Mesendoderm (in vitro differentiated cells): ENCODE measurements at regions not wholly inside any gene's neighbourhood (a gene's known extent, or its start where the extent isn't known, plus 50 kb on each side); places are given as distances from the start of the nearest gene placed in this dataset.

Experiments
- DNase-seq: peaks from one replicate; pipeline ENCODE4 v3.0.0; 2013
- H2AK5ac ChIP-seq: 2 replicates; pipeline ENCODE4 v1.6.1; 2013; ENCODE audit warnings: low read length, inconsistent platforms
- H2BK120ac ChIP-seq: 2 replicates; pipeline ENCODE4 v1.6.1; 2013; ENCODE audit warnings: low read depth, mild to moderate bottlenecking, low read length, moderate library complexity, mixed read lengths
- H2BK15ac ChIP-seq: replicated peaks from 2 replicates; pipeline ENCODE4 v1.6.1; 2013; ENCODE audit warnings: low read depth, mild to moderate bottlenecking, moderate library complexity
- H2BK5ac ChIP-seq: 2 replicates; pipeline ENCODE4 v1.6.1; 2013; ENCODE audit warnings: low read length, inconsistent platforms
- H3K18ac ChIP-seq: 2 replicates; pipeline ENCODE4 v1.6.1; 2013; ENCODE audit warnings: mild to moderate bottlenecking, low read length, mixed read lengths
- H3K23ac ChIP-seq: one replicate; pipeline ENCODE4 v1.6.1; 2013; ENCODE audit warnings: low read length
- H3K27ac ChIP-seq: 2 replicates; pipeline ENCODE4 v1.5.1; 2013; ENCODE audit warnings: low read depth, mild to moderate bottlenecking, inconsistent platforms, low read length, moderate library complexity
- H3K27me3 ChIP-seq: 2 replicates; pipeline ENCODE4 v1.6.1; 2013; ENCODE audit warnings: low read length, control low read depth, mild to moderate bottlenecking, inconsistent platforms; ENCODE audit not compliant: insufficient read depth, poor library complexity
- H3K36me3 ChIP-seq: 2 replicates; pipeline ENCODE4 v1.6.1; 2013; ENCODE audit warnings: low read length, inconsistent platforms; ENCODE audit not compliant: control insufficient read depth, insufficient read depth
- H3K4ac ChIP-seq: one replicate; pipeline ENCODE4 v1.6.1; 2013; ENCODE audit warnings: low read depth, mild to moderate bottlenecking, low read length, moderate library complexity
- H3K4me1 ChIP-seq: 2 replicates; pipeline ENCODE4 v1.6.1; 2013; ENCODE audit warnings: low read depth, low read length, inconsistent platforms; ENCODE audit not compliant: control insufficient read depth
- H3K4me2 ChIP-seq: 2 replicates; pipeline ENCODE4 v1.6.1; 2013; ENCODE audit warnings: low read length
- H3K4me3 ChIP-seq: 2 replicates; pipeline ENCODE4 v1.5.1; 2013; ENCODE audit warnings: mild to moderate bottlenecking, low read length
- H3K56ac ChIP-seq: one replicate; pipeline ENCODE4 v1.6.1; 2013; ENCODE audit warnings: low read length
- H3K79me1 ChIP-seq: 2 replicates; pipeline ENCODE4 v1.6.1; 2013; ENCODE audit warnings: low read length, inconsistent platforms
- H3K79me2 ChIP-seq: 2 replicates; pipeline ENCODE4 v1.6.1; 2013; ENCODE audit warnings: mild to moderate bottlenecking, low read length; ENCODE audit not compliant: control insufficient read depth, insufficient read depth
- H3K9ac ChIP-seq: 2 replicates; pipeline ENCODE4 v1.6.1; 2013; ENCODE audit warnings: low read length, inconsistent platforms
- H4K5ac ChIP-seq: one replicate; pipeline ENCODE4 v1.6.1; 2013; ENCODE audit warnings: low read length
- H4K8ac ChIP-seq: one replicate; pipeline ENCODE4 v1.6.1; 2013; ENCODE audit warnings: low read depth, mild to moderate bottlenecking, control low read depth, low read length, moderate library complexity
- WGBS: extraction: QIAGEN DNeasy Blood & Tissue Kit; methylation state at CpG from one replicate; pipeline ENCODE4 v1.1.7; 2013; ENCODE audit warnings: low lambda C conversion rate, missing lambda C conversion rate; ENCODE audit not compliant: insufficient coverage; ENCODE audit errors: extremely low coverage; 5-methylcytosine and 5-hydroxymethylcytosine counted together

DNA sequence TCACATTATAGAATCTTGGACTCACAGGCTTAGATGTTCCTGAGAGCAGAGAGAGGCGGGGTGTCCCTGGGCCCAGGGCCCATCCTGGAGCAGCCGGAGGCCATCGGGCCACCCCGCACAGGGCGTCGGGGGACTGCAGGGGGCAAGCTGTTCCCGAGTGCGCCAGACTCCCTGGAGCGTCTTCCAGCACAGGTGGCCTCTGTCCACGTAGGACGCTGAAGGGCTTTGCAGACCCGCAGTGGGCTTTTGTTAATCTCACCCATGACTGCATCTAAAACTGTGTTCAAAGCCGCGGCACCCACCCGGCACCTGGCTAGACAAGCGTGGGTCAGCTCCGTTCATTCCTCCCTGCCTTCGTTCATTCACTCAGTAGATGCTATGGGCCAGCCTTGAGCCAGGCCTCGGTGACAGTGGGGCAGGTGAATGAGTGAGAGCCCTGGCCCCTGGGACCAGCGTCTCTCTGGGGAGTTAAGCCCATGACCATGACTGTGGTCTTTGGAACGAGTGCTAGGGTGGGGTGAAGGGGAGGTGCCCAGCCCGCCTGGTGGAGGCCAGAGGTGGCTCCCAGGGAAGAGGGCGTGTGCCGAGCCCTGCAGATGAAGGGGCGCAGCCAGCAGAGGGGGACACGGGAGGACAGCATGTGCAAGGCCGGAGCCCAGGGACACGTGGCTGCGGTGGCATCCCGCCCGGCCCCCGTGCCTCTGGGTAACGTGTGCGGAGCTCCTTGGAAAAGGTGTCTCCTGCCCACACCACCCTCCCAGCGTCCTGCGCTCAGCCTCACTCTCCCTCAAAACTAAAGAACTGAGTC is 98.3 kb downstream of the HMX1 start:
- Histone ChIP-seq H3K27me3 (no peaks in the 10 kb centered on the region), H2BK5ac (no peak overlapping the region), H4K8ac (no peak overlapping the region), H3K79me2 (no peaks in the 10 kb centered on the region), H3K4me3 (no peak overlapping the region), H2BK120ac (no peak overlapping the region), H3K23ac (no peak overlapping the region), H2BK15ac (no peak overlapping the region), H3K56ac (no peak overlapping the region), H2AK5ac (no peak overlapping the region), H3K9ac (no peak overlapping the region), H3K27ac (no peak overlapping the region), H3K18ac (no peak overlapping the region), H3K36me3 (no peaks in the 10 kb centered on the region), H3K79me1 (no peaks in the 10 kb centered on the region), H4K5ac (no peak overlapping the region), H3K4me2 (no peak overlapping the region), H3K4me1 (no peaks in the 10 kb centered on the region), H3K4ac (no peak overlapping the region)
- no CpG with 5 or more reads among the region's 36 CpGs for WGBS
- DNase-seq = no peak

DNA sequence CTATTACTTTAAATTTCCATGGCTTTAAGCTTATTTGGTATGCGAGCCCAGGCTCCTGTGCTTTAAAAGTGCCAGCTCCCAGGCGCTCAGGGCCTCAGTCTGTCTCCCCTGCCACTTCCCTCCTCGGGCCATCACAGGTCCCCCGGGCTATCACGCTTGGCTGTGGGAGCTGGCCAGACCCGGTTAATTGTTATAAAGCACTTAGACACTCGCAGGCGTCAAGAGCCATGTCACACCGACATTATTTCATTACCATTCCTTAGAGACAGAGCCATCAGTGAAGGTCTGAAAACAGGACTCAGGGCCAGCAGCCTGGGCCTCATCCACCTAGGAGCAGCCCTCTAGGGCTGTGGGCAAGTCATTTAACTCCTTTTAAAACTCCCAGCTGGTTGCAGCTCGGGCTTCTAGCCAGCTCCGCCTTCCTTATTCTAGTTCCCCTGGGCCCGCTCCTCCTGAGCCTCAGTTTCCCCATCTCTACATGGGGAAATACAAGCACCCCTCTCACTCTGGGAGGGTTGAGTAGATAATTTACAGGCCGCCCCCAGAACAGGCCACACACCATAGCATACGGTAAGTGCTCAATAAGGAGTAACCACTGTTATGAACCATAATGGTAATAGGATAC is 99.0 kb downstream of the HMX1 start:
- H3K18ac ChIP-seq = no peak overlapping the region
- H3K79me1 ChIP-seq = no peaks in the 10 kb centered on the region
- H3K56ac ChIP-seq = no peak overlapping the region
- H3K79me2 ChIP-seq = no peaks in the 10 kb centered on the region
- H3K4me3 ChIP-seq = no peak overlapping the region
- no peak overlapping the region for H2BK5ac ChIP-seq
- no CpG with 5 or more reads among the region's 14 CpGs for WGBS
- H3K4me1 ChIP-seq = no peaks in the 10 kb centered on the region
- no peaks in the 10 kb centered on the region for H3K36me3 ChIP-seq
- no peak overlapping the region for H3K23ac ChIP-seq
- H4K8ac ChIP-seq = no peak overlapping the region
- H3K4ac ChIP-seq = no peak overlapping the region
- no peaks in the 10 kb centered on the region for H3K27me3 ChIP-seq
- no peak overlapping the region for H4K5ac ChIP-seq
- no peak overlapping the region for H3K4me2 ChIP-seq
- DNase-seq = no peak
- no peak overlapping the region for H2AK5ac ChIP-seq
- H3K9ac ChIP-seq = no peak overlapping the region
- no peak overlapping the region for H2BK120ac ChIP-seq
- no peak overlapping the region for H3K27ac ChIP-seq
- H2BK15ac ChIP-seq = no peak overlapping the region

DNA sequence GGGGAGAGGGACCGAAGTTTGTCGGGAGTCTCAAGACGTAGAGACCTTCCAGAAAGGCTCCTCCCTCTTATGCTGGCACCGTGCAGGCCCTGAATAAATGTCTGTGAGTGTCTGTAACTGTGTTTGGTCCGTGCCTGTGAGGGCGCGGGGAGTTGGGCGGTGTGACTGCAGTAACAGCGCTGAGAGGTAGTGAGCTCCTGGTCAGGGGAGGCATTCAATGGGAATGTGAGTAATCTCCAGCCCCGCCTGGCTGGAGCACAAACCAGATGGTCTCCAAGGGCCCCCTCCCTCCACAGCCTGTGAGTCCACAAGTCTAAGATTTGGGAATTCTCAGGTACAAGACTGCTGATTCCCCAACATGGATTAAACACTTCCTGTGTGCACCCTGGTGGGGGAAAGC is 100.0 kb downstream of the HMX1 start:
- H3K9ac ChIP-seq = no peak overlapping the region
- H3K4me3 ChIP-seq = no peak overlapping the region
- no peaks in the 10 kb centered on the region for H3K79me1 ChIP-seq
- no peak overlapping the region for H3K27ac ChIP-seq
- no peak overlapping the region for H3K18ac ChIP-seq
- H2AK5ac ChIP-seq = no peak overlapping the region
- no peak for DNase-seq
- H3K4me1 ChIP-seq = no peaks in the 10 kb centered on the region
- H2BK5ac ChIP-seq = no peak overlapping the region
- H3K79me2 ChIP-seq = no peaks in the 10 kb centered on the region
- H2BK120ac ChIP-seq = no peak overlapping the region
- no peaks in the 10 kb centered on the region for H3K27me3 ChIP-seq
- no peak overlapping the region for H4K5ac ChIP-seq
- H3K56ac ChIP-seq = no peak overlapping the region
- H3K4me2 ChIP-seq = no peak overlapping the region
- H3K23ac ChIP-seq = no peak overlapping the region
- no peak overlapping the region for H3K4ac ChIP-seq
- no peak overlapping the region for H4K8ac ChIP-seq
- H2BK15ac ChIP-seq = no peak overlapping the region
- no CpG with 5 or more reads among the region's 10 CpGs for WGBS
- H3K36me3 ChIP-seq = no peaks in the 10 kb centered on the region

DNA sequence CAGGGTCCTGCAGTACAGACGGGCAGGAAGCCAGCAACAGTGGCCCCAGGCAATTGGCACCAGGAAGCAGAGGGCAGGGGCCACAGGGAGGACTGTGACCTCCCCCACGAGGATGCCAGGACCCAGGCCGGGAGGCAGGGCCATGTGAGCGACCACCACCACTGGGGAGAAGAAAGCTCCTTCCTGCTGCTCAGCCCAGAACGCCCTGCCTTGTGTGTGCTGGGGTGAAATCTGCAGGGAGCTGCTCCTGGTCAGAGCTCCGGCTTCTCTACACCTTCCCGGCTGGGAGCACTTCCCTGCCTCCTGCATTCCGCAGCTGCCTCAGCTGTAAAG is 100.4 kb downstream of the HMX1 start:
- H3K9ac ChIP-seq = no peak overlapping the region
- H3K4me1 ChIP-seq = no peaks in the 10 kb centered on the region
- H3K4me3 ChIP-seq = no peak overlapping the region
- H3K4ac ChIP-seq = no peak overlapping the region
- H4K8ac ChIP-seq = no peak overlapping the region
- H4K5ac ChIP-seq = no peak overlapping the region
- H3K27me3 ChIP-seq = no peaks in the 10 kb centered on the region
- no peak overlapping the region for H3K4me2 ChIP-seq
- no peak overlapping the region for H3K27ac ChIP-seq
- no peak overlapping the region for H2BK120ac ChIP-seq
- WGBS = no CpG with 5 or more reads among the region's 8 CpGs
- peak overlapping the region; percentile 25 for H3K56ac ChIP-seq
- no peaks in the 10 kb centered on the region for H3K36me3 ChIP-seq
- H3K79me1 ChIP-seq = no peaks in the 10 kb centered on the region
- no peak overlapping the region for H3K18ac ChIP-seq
- no peak overlapping the region for H3K23ac ChIP-seq
- no peaks in the 10 kb centered on the region for H3K79me2 ChIP-seq
- H2BK5ac ChIP-seq = no peak overlapping the region
- DNase-seq = peak; percentile 30
- H2BK15ac ChIP-seq = no peak overlapping the region
- H2AK5ac ChIP-seq = no peak overlapping the region

DNA sequence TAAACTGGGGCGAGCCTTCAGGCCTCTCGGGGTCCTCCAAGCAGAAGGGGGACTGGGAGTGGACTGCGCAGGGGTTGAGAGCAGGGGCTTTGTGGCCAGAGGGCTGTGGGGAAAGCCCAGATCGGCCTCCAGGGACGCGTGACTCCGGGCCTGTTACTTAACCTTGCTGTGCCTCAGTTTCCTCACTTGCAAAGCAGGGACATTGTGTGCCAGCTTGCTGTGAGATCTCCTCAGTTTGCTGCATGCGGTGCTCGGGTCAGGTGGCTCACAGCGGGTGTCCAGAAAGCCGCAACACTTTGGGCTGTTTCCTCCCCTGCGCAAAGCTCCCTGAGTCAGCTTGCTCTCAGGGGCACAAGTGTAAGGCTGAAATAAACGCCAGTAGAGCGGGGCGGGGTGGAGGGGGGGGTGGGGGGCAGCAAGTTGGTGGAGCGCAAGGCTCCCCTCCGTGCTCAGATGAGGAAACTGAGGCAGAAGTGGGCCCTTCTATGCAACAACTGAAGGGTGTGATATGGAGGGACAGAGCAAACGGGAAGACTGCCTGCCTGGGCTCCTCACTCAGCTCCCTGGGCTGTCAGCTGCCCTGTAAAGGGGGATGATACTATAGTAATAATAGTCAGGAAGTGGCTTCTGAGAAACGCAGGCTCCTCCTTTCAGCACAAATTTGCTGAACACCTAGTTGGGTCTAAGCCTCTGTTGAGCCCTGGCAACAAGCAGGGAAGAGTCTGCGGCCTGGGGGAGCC is 101.0 kb downstream of the HMX1 start:
- no CpG with 5 or more reads among the region's 20 CpGs for WGBS

More for the DNA sequence above, 101.0 kb downstream of the HMX1 start:
- H2AK5ac ChIP-seq = no peak overlapping the region
- no peak overlapping the region for H2BK5ac ChIP-seq
- H4K8ac ChIP-seq = no peak overlapping the region
- no peak overlapping the region for H3K9ac ChIP-seq
- H3K27me3 ChIP-seq = no peaks in the 10 kb centered on the region
- no peak overlapping the region for H2BK15ac ChIP-seq
- no peaks in the 10 kb centered on the region for H3K4me1 ChIP-seq
- no peak overlapping the region for H3K4me2 ChIP-seq
- H3K79me1 ChIP-seq = no peaks in the 10 kb centered on the region
- no peak overlapping the region for H3K18ac ChIP-seq
- H3K4me3 ChIP-seq = no peak overlapping the region
- H3K56ac ChIP-seq = no peak overlapping the region
- H2BK120ac ChIP-seq = no peak overlapping the region
- no peak overlapping the region for H3K23ac ChIP-seq
- no peak overlapping the region for H3K27ac ChIP-seq
- DNase-seq = peak; percentile 7
- no peaks in the 10 kb centered on the region for H3K36me3 ChIP-seq
- no peak overlapping the region for H3K4ac ChIP-seq
- H3K79me2 ChIP-seq = no peaks in the 10 kb centered on the region
- no peak overlapping the region for H4K5ac ChIP-seq
